BLaER1 treated with 17β-estradiol and CSF1 and Interleukin-3, amounts not matched to agents 10 nM and 100 nM (cell line): ENCODE measurements at regions not wholly inside any gene's neighbourhood (a gene's known extent, or its start where the extent isn't known, plus 50 kb on each side); places are given as distances from the start of the nearest gene placed in this dataset.
"Not testable (repeated sequence)": the region's sequence is repeated elsewhere in the genome, so short reads cannot be mapped to it uniquely, and the experiment has no call there.

Experiments used
- H3K27ac ChIP-seq, 11 experiments: shearing (Covaris generic); formaldehyde crosslinking; 2 replicates each; pipeline ENCODE4 v1.8.1; 2022
- H3K27me3 ChIP-seq, 11 experiments: shearing (Covaris generic); formaldehyde crosslinking; 2 replicates each; pipeline ENCODE4 v1.8.1; 2022
- H3K36me3 ChIP-seq, 11 experiments: shearing (Covaris generic); formaldehyde crosslinking; 2 replicates each; pipeline ENCODE4 v1.8.1; 2022
- H3K4me1 ChIP-seq, 10 experiments: shearing (Covaris generic); formaldehyde crosslinking; 2 replicates each; pipeline ENCODE4 v1.8.1; 2022
- H3K4me2 ChIP-seq, 11 experiments: shearing (Covaris generic); formaldehyde crosslinking; 2 replicates each; pipeline ENCODE4 v1.8.1; 2022
- H3K4me3 ChIP-seq, 10 experiments: shearing (Covaris generic); formaldehyde crosslinking; 2 replicates each; pipeline ENCODE4 v1.8.1; 2022
- H3K9ac ChIP-seq, 11 experiments: shearing (Covaris generic); formaldehyde crosslinking; 2 replicates each; pipeline ENCODE4 v1.8.1; 2022
- H3K9me3 ChIP-seq, 11 experiments: shearing (Covaris generic); formaldehyde crosslinking; replicated peaks in 1 of 11; 2 replicates each; pipeline ENCODE4 v1.8.1; 2022
- H4K20me1 ChIP-seq, 11 experiments: shearing (Covaris generic); formaldehyde crosslinking; 2 replicates each; pipeline ENCODE4 v1.8.1; 2022
- Cebpa-rat ChIP-seq, 11 experiments: shearing (Covaris generic); IDR thresholded peaks; 2 replicates each; pipeline ENCODE4 v1.8.1; 2022

DNA sequence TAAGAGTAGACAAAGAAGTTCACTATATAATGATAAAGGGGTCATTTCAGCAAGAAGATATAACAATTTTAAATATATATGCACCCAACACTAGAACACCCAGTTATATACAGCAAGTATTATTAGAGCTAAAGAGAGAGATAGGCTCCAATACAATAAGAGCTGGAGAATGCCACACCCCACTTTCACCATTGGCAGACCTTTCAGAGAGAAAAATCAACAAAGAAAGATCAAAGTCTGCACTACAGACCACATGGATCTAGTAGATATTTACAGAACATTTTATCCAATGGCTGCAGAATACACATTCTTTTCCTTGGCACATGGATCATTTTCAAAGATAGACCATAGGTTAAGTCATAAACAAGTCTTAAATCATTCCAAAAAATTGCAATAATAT is 479.7 kb upstream of the DIAPH2 start:
- no peaks in the 10 kb centered on the region for H3K36me3 ChIP-seq
- TF ChIP-seq Cebpa-rat (IDR thresholded peaks at IDR 0.05) = no peak
- no peak overlapping the region for H3K4me3 ChIP-seq
- no peak overlapping the region for H3K4me2 ChIP-seq
- H3K9ac ChIP-seq = no peak overlapping the region
- no peaks in the 10 kb centered on the region for H3K4me1 ChIP-seq
- H3K9me3 ChIP-seq = no peaks in the 10 kb centered on the region
- peaks cover 28 to 99% (median 87%) of the 10 kb centered on the region in 11 experiments; a peak in 21 of 22 replicates for H3K27me3 ChIP-seq
- H4K20me1 ChIP-seq = peaks cover 0 to 4% (median 0%) of the 10 kb centered on the region in 11 experiments; a peak in 3 of 22 replicates
- H3K27ac ChIP-seq = no peak overlapping the region

DNA sequence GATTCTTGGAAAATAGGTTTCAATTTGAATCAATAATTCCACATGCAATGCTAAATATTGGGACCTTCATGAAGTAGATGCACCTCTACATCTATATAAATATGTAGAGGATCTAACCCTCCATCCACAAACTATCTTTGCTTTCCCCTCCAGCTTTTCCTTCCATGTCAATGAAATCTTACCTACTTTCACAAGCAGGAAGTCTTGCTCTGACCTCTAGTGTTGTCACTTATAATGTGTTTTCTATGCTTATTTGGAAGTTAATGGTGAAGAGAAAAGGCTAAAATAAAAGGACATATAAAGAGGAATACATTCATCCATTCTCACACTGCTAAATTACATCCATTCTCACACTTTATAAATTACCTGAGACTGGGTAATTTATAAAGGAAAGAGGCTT is 472.7 kb upstream of the DIAPH2 start:
- Histone ChIP-seq H3K27ac (no peak overlapping the region), H3K4me1 (no peaks in the 10 kb centered on the region), H4K20me1 (no peaks in the 10 kb centered on the region), H3K4me3 (no peak overlapping the region), H3K9me3 (peaks cover 15 to 34% (median 24%) of the 10 kb centered on the region in 11 experiments; a peak in 21 of 22 replicates), H3K27me3 (peaks cover 16 to 90% (median 75%) of the 10 kb centered on the region in 11 experiments; a peak in 21 of 22 replicates), H3K36me3 (no peaks in the 10 kb centered on the region), H3K4me2 (no peak overlapping the region), H3K9ac (no peak overlapping the region)
- TF ChIP-seq Cebpa-rat (IDR thresholded peaks at IDR 0.05) = no peak

DNA sequence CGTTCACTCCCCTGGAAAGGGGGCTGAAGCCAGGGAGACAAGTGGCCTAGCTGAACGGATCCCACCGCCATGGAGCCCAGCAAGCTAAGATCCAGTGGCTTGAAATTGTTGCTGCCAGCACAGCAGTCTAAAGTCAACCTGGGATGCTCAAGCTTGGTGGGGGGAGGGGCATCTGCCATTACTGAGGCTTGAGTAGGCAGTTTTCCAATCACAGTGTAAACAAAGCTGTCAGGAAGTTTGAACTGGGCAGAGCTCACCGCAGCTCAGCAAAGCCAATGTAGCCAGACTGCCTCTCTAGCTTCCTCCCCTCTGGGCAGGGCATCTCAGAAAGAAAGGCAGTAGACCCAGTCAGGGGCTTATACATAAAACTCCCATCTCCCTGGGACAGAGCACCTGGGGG is 470.0 kb upstream of the DIAPH2 start:
- not testable (repeated sequence) for H4K20me1 ChIP-seq, H3K36me3 ChIP-seq, H3K27ac ChIP-seq, H3K4me3 ChIP-seq, H3K4me1 ChIP-seq, H3K4me2 ChIP-seq, H3K9ac ChIP-seq
- peaks cover 15 to 34% (median 24%) of the 10 kb centered on the region in 11 experiments; a peak in 21 of 22 replicates for H3K9me3 ChIP-seq
- H3K27me3 ChIP-seq = peaks cover 8 to 90% (median 75%) of the 10 kb centered on the region in 11 experiments; a peak in 21 of 22 replicates

DNA sequence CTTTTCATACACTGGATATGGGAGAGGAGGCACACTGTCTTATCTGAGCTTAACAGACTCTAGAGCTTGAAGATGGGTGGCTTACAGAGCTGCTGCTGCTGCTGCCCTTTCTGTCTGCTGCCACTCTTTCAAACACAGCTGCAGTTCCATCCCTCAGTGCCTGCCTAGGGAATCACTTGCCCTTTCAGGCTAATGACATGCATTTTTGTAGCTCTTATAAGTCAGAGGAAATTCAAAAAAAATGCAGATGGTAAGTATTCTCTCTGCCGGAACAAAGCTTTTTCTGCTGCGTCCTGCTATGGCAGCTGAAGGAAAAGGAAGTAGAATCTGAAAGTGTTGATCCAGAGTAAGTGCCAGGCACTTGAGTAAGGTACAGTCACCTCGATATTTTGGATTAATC is 460.4 kb upstream of the DIAPH2 start:
- no peak overlapping the region for H3K27ac ChIP-seq
- no peaks in the 10 kb centered on the region for H3K36me3 ChIP-seq
- no peaks in the 10 kb centered on the region for H4K20me1 ChIP-seq
- H3K4me2 ChIP-seq = no peak overlapping the region
- no peak overlapping the region for H3K4me3 ChIP-seq
- TF ChIP-seq Cebpa-rat (IDR thresholded peaks at IDR 0.05) = no peak
- H3K4me1 ChIP-seq = no peaks in the 10 kb centered on the region
- no peaks in the 10 kb centered on the region for H3K9me3 ChIP-seq
- H3K9ac ChIP-seq = no peak overlapping the region
- peaks cover 37 to 93% (median 70%) of the 10 kb centered on the region in 11 experiments; a peak in 21 of 22 replicates for H3K27me3 ChIP-seq

DNA sequence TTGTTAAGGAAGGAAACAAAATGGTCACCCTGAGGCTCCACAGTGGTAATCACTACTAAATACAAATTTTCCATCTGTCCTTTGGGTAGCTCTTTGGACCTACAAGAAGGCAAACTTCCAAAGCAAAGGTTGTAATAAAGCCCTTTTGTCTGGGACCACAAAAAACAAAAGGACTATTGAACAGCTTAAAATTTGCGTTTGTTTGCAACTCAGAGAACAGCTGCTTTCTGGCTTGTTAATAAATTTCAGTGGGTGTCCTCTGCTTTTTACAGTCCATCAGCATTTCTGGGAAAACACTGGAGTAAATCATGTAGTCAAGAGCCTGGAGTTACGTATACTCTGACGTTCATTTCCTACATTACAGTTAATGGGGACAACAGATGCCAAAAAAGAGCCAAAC is 439.7 kb upstream of the DIAPH2 start:
- no peak overlapping the region for H3K27ac ChIP-seq
- no peak overlapping the region for H3K4me3 ChIP-seq
- H3K9ac ChIP-seq = no peak overlapping the region
- no peak for TF ChIP-seq Cebpa-rat (IDR thresholded peaks at IDR 0.05)
- no peaks in the 10 kb centered on the region for H3K9me3 ChIP-seq
- no peaks in the 10 kb centered on the region for H4K20me1 ChIP-seq
- no peaks in the 10 kb centered on the region for H3K4me1 ChIP-seq
- no peak overlapping the region for H3K4me2 ChIP-seq
- no peaks in the 10 kb centered on the region for H3K36me3 ChIP-seq
- peaks cover 37 to 91% (median 85%) of the 10 kb centered on the region in 11 experiments for H3K27me3 ChIP-seq

DNA sequence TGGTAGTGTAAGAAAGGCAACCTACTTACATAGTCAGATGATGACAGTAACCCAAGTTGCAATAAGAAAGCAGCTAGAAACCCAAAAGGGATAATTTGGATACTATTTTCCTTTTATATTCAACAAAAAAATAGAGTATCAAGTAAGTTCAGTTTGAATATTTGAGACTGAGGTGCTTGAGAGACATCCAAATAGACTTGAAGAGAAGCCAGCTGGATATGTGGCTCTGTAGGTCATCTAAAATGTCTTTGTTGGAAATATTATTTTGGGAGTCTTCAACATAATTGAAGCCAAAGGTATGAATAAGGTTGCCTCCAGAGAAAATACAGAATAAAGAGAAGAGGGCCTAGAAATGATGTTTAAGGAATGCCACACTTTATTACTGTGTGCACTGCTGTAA is 438.2 kb upstream of the DIAPH2 start:
- H3K9ac ChIP-seq = no peak overlapping the region
- no peaks in the 10 kb centered on the region for H3K9me3 ChIP-seq
- no peaks in the 10 kb centered on the region for H3K4me1 ChIP-seq
- peaks cover 39 to 88% (median 80%) of the 10 kb centered on the region in 11 experiments for H3K27me3 ChIP-seq
- TF ChIP-seq Cebpa-rat (IDR thresholded peaks at IDR 0.05) = no peak
- H3K4me3 ChIP-seq = no peak overlapping the region
- H3K27ac ChIP-seq = no peak overlapping the region
- H4K20me1 ChIP-seq = no peaks in the 10 kb centered on the region
- no peaks in the 10 kb centered on the region for H3K36me3 ChIP-seq
- H3K4me2 ChIP-seq = no peak overlapping the region
